CD14-positive monocyte (primary cell): ENCODE measurements at regions not wholly inside any gene's neighbourhood (a gene's known extent, or its start where the extent isn't known, plus 50 kb on each side); places are given as distances from the start of the nearest gene placed in this dataset.

Source experiments
- DNase-seq, 3 donors: peaks; one replicate each; pipeline ENCODE4 v3.0.0-alpha.2; 2011 to 2022
- H2AFZ ChIP-seq: 2 replicates; pipeline ENCODE4 v1.6.0; 2012; ENCODE audit warnings: mild to moderate bottlenecking, low read depth, low read length, inconsistent platforms; ENCODE audit not compliant: insufficient read depth, poor library complexity, severe bottlenecking
- H3K27ac ChIP-seq, 2 donors: 1 replicate in 1 of 2; 2 replicates in 1 of 2; pipeline ENCODE4 v1.5.1; 2012 to 2013; ENCODE audit warnings: low read length in 2 of 2, control low read depth in 1 of 2, inconsistent platforms in 1 of 2, low read depth in 1 of 2, mild to moderate bottlenecking in 1 of 2
- H3K27me3 ChIP-seq, 2 donors: one replicate each; pipeline versions ENCODE4 v1.6.0 to v1.6.1; 2011 to 2013; ENCODE audit warnings: low read length in 2 of 2; ENCODE audit not compliant: control insufficient read depth in 2 of 2, insufficient read depth in 2 of 2
- H3K36me3 ChIP-seq, 2 donors: replicated peaks in 1 of 2; 1 replicate in 1 of 2; 2 replicates in 1 of 2; pipeline versions ENCODE4 v1.5.1 to v1.6.1; 2012 to 2013; ENCODE audit warnings: low read length in 2 of 2, control low read depth in 1 of 2, inconsistent platforms in 1 of 2, mild to moderate bottlenecking in 1 of 2; ENCODE audit not compliant: insufficient read depth in 2 of 2, control insufficient read depth in 1 of 2
- H3K4me1 ChIP-seq, 2 donors: 1 replicate in 1 of 2; 2 replicates in 1 of 2; pipeline versions ENCODE4 v1.5.1 to v1.6.1; 2012 to 2013; ENCODE audit warnings: low read length in 2 of 2, control low read depth in 1 of 2, inconsistent platforms in 1 of 2, mild to moderate bottlenecking in 1 of 2, moderate library complexity in 1 of 2; ENCODE audit not compliant: insufficient read depth in 2 of 2, control insufficient read depth in 1 of 2
- H3K4me2 ChIP-seq: replicated peaks from 2 replicates; pipeline ENCODE3; 2012; ENCODE audit warnings: low read length, moderate library complexity, mild to moderate bottlenecking; ENCODE audit not compliant: poor library complexity, severe bottlenecking; ENCODE audit errors: extremely low read depth
- H3K4me3 ChIP-seq, 3 experiments: fragments of 200-600 bp in 1 of 3; sonication (generic) in 1 of 3; replicated peaks in 1 of 3; 1 replicate in 2 of 3; 2 replicates in 1 of 3; pipeline ENCODE4 v1.5.1; 2011 to 2013; ENCODE audit warnings: low read length in 3 of 3, mild to moderate bottlenecking in 3 of 3, control low read depth in 2 of 3, low read depth in 2 of 3, inconsistent platforms in 1 of 3, moderate library complexity in 1 of 3
- H3K79me2 ChIP-seq: 2 replicates; pipeline ENCODE4 v1.6.0; 2012; ENCODE audit warnings: mild to moderate bottlenecking, control low read depth, inconsistent platforms, low read length, moderate library complexity; ENCODE audit not compliant: insufficient read depth
- H3K9ac ChIP-seq: 2 replicates; pipeline ENCODE4 v1.6.0; 2017; ENCODE audit warnings: low read length, mild to moderate bottlenecking; ENCODE audit not compliant: insufficient read depth, poor library complexity, severe bottlenecking
- H3K9me3 ChIP-seq, 2 donors: replicated peaks in 1 of 2; 1 replicate in 1 of 2; 2 replicates in 1 of 2; pipeline versions ENCODE4 v1.5.1 to v1.6.1; 2012 to 2013; ENCODE audit warnings: low read length in 2 of 2, control low read depth in 1 of 2; ENCODE audit not compliant: control insufficient read depth in 1 of 2, insufficient read depth in 1 of 2
- H4K20me1 ChIP-seq: 2 replicates; pipeline ENCODE4 v1.6.0; 2012; ENCODE audit warnings: mild to moderate bottlenecking, low read length, control low read depth, moderate library complexity; ENCODE audit not compliant: insufficient read depth
- H3K27ac Mint-ChIP-seq, 7 donors: one replicate each; pipeline ENCODE4 v1.8.0; 2020; ENCODE audit warnings: mild to moderate bottlenecking in 7 of 7, mixed read lengths in 7 of 7, moderate library complexity in 6 of 7, inconsistent platforms in 2 of 7
- H3K27me3 Mint-ChIP-seq, 3 donors: one replicate each; pipeline ENCODE4 v1.8.0; 2021 to 2022; ENCODE audit warnings: low read depth in 3 of 3, mild to moderate bottlenecking in 3 of 3, mixed read lengths in 3 of 3, moderate library complexity in 3 of 3, inconsistent platforms in 1 of 3
- H3K36me3 Mint-ChIP-seq, 2 donors: one replicate each; pipeline ENCODE4 v1.8.0; 2020; ENCODE audit warnings: mixed read lengths in 2 of 2, inconsistent platforms in 1 of 2, mild to moderate bottlenecking in 1 of 2
- H3K4me1 Mint-ChIP-seq: one replicate; pipeline ENCODE4 v1.8.0; 2020; ENCODE audit warnings: mild to moderate bottlenecking, mixed read lengths
- H3K4me3 Mint-ChIP-seq, 2 donors: one replicate each; pipeline ENCODE4 v1.8.0; 2020; ENCODE audit warnings: mild to moderate bottlenecking in 2 of 2, mixed read lengths in 2 of 2, moderate library complexity in 1 of 2
- H3K9me3 Mint-ChIP-seq, 7 donors: one replicate each; pipeline ENCODE4 v1.8.0; 2020 to 2022; ENCODE audit warnings: mixed read lengths in 7 of 7, mild to moderate bottlenecking in 6 of 7, moderate library complexity in 6 of 7, inconsistent platforms in 2 of 7
- WGBS: methylation state at CpG from one replicate; pipeline ENCODE4 v1.1.5; 2013; ENCODE audit warnings: missing lambda C conversion rate; ENCODE audit not compliant: insufficient coverage; 5-methylcytosine and 5-hydroxymethylcytosine counted together
- intact Hi-C, 2 donors: fragments of 100-400 bp; cut with micrococcal nuclease; formaldehyde crosslinking; loops; one replicate each; pipeline versions ENCODE4 v1.15.0 to v1.15.1; 2023
- TF ChIP-seq, protein P1 (sequence below): fragments of 200-600 bp; IDR thresholded peaks from one replicate; pipeline ENCODE4 v1.8.0; 2022; ENCODE audit warnings: antibody characterized with exemption, mild to moderate bottlenecking

DNA sequence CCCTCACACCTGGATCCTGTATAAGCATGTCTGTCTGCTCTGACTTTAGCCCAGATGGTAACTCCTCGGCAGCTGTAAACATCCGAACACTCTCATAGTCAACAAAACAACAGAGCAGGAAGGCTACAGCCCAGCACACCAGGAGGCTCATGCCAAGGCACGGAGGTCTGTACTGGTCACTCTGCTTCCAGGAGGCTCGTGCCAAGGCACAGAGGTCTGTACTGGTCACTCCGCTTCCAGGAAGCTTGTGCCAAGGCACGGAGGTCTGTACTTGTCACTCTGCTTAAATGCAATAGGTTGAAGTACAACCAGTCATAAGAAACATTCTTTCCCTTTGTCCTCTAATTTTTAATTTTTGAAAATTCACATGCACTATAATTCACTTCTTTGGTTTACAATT lies 190.1 kb upstream of the CDH4 start:
- TF ChIP-seq, protein P1, sequence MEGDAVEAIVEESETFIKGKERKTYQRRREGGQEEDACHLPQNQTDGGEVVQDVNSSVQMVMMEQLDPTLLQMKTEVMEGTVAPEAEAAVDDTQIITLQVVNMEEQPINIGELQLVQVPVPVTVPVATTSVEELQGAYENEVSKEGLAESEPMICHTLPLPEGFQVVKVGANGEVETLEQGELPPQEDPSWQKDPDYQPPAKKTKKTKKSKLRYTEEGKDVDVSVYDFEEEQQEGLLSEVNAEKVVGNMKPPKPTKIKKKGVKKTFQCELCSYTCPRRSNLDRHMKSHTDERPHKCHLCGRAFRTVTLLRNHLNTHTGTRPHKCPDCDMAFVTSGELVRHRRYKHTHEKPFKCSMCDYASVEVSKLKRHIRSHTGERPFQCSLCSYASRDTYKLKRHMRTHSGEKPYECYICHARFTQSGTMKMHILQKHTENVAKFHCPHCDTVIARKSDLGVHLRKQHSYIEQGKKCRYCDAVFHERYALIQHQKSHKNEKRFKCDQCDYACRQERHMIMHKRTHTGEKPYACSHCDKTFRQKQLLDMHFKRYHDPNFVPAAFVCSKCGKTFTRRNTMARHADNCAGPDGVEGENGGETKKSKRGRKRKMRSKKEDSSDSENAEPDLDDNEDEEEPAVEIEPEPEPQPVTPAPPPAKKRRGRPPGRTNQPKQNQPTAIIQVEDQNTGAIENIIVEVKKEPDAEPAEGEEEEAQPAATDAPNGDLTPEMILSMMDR: no peak
- Mint-ChIP-seq H3K27me3 (peaks cover 0 to 6% (median 2%) of the 10 kb centered on the region in 3 donors), H3K9me3 (peaks cover 0 to 9% (median 4%) of the 10 kb centered on the region in 7 donors), H3K4me1 (no peaks in the 10 kb centered on the region), H3K4me3 (no peak overlapping the region), H3K27ac (no peak overlapping the region), H3K36me3 (no peaks in the 10 kb centered on the region)
- Histone ChIP-seq H3K27ac (no peak overlapping the region), H3K4me1 (no peaks in the 10 kb centered on the region), H2AFZ (no peak overlapping the region), H3K79me2 (no peaks in the 10 kb centered on the region), H3K4me2 (no peak overlapping the region), H3K9me3 (peaks cover 0 to 23% of the 10 kb centered on the region in 2 donors), H3K27me3 (no peaks in the 10 kb centered on the region), H3K4me3 (no peak overlapping the region), H3K9ac (no peak overlapping the region), H4K20me1 (no peaks in the 10 kb centered on the region), H3K36me3 (no peaks in the 10 kb centered on the region)
- WGBS: 62% methylated on average over 4 of the region's 6 CpGs
- DNase-seq: no peak
- intact Hi-C loops: no loop called here

DNA sequence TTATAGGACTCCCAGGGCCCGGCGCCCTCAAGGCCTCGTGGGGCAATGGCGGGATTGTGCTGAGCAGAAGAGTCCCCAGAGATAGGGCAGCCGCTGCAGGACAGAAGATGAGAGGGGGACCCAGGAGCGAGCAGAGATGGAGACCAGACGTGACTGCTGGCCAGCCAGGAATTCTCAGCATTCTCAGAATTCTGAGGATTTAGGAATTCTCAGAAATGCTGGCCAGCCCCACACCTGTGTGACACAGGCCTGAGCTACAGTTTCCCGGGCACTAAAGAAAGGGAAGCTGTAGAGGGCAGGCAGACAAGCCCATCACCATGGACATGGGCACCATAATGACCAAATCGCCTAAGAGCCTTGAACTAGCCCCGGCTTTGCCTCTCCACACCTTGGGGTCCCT lies 186.2 kb upstream of the CDH4 start:
- Histone ChIP-seq H3K27ac (no peak overlapping the region), H3K9me3 (peaks cover 0 to 38% of the 10 kb centered on the region in 2 donors), H3K79me2 (no peaks in the 10 kb centered on the region), H4K20me1 (no peaks in the 10 kb centered on the region), H3K27me3 (no peaks in the 10 kb centered on the region), H3K36me3 (no peaks in the 10 kb centered on the region), H2AFZ (no peak overlapping the region), H3K4me3 (no peak overlapping the region), H3K4me1 (no peaks in the 10 kb centered on the region), H3K4me2 (no peak overlapping the region), H3K9ac (no peak overlapping the region)
- Mint-ChIP-seq H3K4me3 (no peak overlapping the region), H3K27me3 (peaks cover 0 to 5% (median 0%) of the 10 kb centered on the region in 3 donors), H3K4me1 (no peaks in the 10 kb centered on the region), H3K27ac (no peak overlapping the region), H3K9me3 (peaks cover 0 to 17% (median 7%) of the 10 kb centered on the region in 7 donors), H3K36me3 (no peaks in the 10 kb centered on the region)
- DNase-seq: no peak
- WGBS: 85% methylated on average over 7 of the region's 10 CpGs
- intact Hi-C loops: no loop called here
- TF ChIP-seq, protein P1: no peak
